IMR-90 (cell line): ENCODE measurements at regions not wholly inside any gene's neighbourhood (a gene's known extent, or its start where the extent isn't known, plus 50 kb on each side); places are given as distances from the start of the nearest gene placed in this dataset.

Experiments
- ATAC-seq: fragments of 200-7000 bp; cut with Tn5 transposase; 2 replicates; pipeline ENCODE4 v1.9.1; 2020; ENCODE audit warnings: low read depth, mild to moderate bottlenecking, moderate library complexity
- BruUV-seq: library from RNA; stranded (reverse); fragments of 400-500 nt; replicated peaks from 2 replicates; lab custom pipeline; 2021; lab: Mats Ljungman, UMichigan
- CTCF ChIA-PET: fragments of 300-600 bp; formaldehyde crosslinking; extraction: SDS; loops from one replicate; lab custom pipeline; 2021; ENCODE audit warnings: antibody characterized with exemption; lab: Yijun Ruan, JAX
- POLR2A ChIA-PET: fragments of 300-600 bp; sonication (Branson Sonifier 250); formaldehyde crosslinking; loops from one replicate; lab custom pipeline; 2022; ENCODE audit warnings: antibody characterized with exemption; ENCODE audit not compliant: unreplicated experiment; lab: Charles Lee
- DNase-seq: peaks from one replicate; pipeline ENCODE4 v3.0.0; 2013
- H2AFZ ChIP-seq: replicated peaks from 2 replicates; pipeline ENCODE3; 2013; ENCODE audit warnings: low read length, mild to moderate bottlenecking; ENCODE audit not compliant: poor library complexity
- H2AK5ac ChIP-seq: 2 replicates; pipeline ENCODE4 v1.6.1; 2013; ENCODE audit warnings: low read depth, low read length, inconsistent platforms
- H2AK9ac ChIP-seq: replicated peaks from 2 replicates; pipeline ENCODE3; 2013; ENCODE audit warnings: mild to moderate bottlenecking, low read depth, low read length, moderate library complexity; ENCODE audit not compliant: poor library complexity
- H2BK120ac ChIP-seq: 2 replicates; pipeline ENCODE4 v1.6.1; 2013; ENCODE audit warnings: low read depth, low read length, inconsistent platforms
- H2BK15ac ChIP-seq: 3 replicates; pipeline ENCODE4 v1.6.1; 2013; ENCODE audit warnings: low read depth, low read length, inconsistent platforms
- H2BK20ac ChIP-seq: 2 replicates; pipeline ENCODE4 v1.6.1; 2013; ENCODE audit warnings: low read depth, mild to moderate bottlenecking, inconsistent platforms, low read length, moderate library complexity
- H2BK5ac ChIP-seq: 2 replicates; pipeline ENCODE4 v1.6.1; 2013; ENCODE audit warnings: mild to moderate bottlenecking, low read depth, low read length, inconsistent platforms; ENCODE audit not compliant: poor library complexity, severe bottlenecking
- H3K14ac ChIP-seq: replicated peaks from 2 replicates; pipeline ENCODE4 v1.6.1; 2013; ENCODE audit warnings: low read depth, low read length, inconsistent platforms
- H3K18ac ChIP-seq: 2 replicates; pipeline ENCODE4 v1.6.1; 2013; ENCODE audit warnings: low read depth, low read length, control low read depth
- H3K23ac ChIP-seq: 2 replicates; pipeline ENCODE4 v1.6.1; 2013; ENCODE audit warnings: low read depth, low read length, inconsistent platforms
- H3K27ac ChIP-seq: 2 replicates; pipeline ENCODE4 v1.5.1; 2013; ENCODE audit warnings: mild to moderate bottlenecking, control low read depth, low read length; ENCODE audit not compliant: insufficient read depth
- H3K27me3 ChIP-seq: 2 replicates; pipeline ENCODE4 v1.6.1; 2013; ENCODE audit warnings: low read length; ENCODE audit not compliant: control insufficient read depth, insufficient read depth
- H3K36me3 ChIP-seq: 2 replicates; pipeline ENCODE4 v1.6.1; 2013; ENCODE audit warnings: low read length, mixed read lengths; ENCODE audit not compliant: control insufficient read depth, insufficient read depth
- H3K4ac ChIP-seq: 2 replicates; pipeline ENCODE4 v1.6.1; 2013; ENCODE audit warnings: low read depth, low read length, inconsistent platforms
- H3K4me1 ChIP-seq: 2 replicates; pipeline ENCODE4 v1.6.1; 2013; ENCODE audit warnings: low read length, mixed read lengths; ENCODE audit not compliant: control insufficient read depth, insufficient read depth
- H3K4me2 ChIP-seq: 2 replicates; pipeline ENCODE4 v1.6.1; 2013; ENCODE audit warnings: low read depth, mild to moderate bottlenecking, control low read depth, low read length, moderate library complexity
- H3K4me3 ChIP-seq: 2 replicates; pipeline ENCODE4 v1.5.1; 2013; ENCODE audit warnings: low read depth, mild to moderate bottlenecking, control low read depth, low read length, moderate library complexity; ENCODE audit not compliant: insufficient read depth
- H3K56ac ChIP-seq: 2 replicates; pipeline ENCODE4 v1.6.1; 2013; ENCODE audit warnings: low read length, inconsistent platforms; ENCODE audit not compliant: insufficient read depth; ENCODE audit errors: extremely low read depth
- H3K79me1 ChIP-seq, 2 experiments: 2 replicates each; pipeline ENCODE4 v1.6.1; 2013; ENCODE audit warnings: low read length in 2 of 2, inconsistent platforms in 1 of 2, low read depth in 1 of 2
- H3K9ac ChIP-seq: 2 replicates; pipeline ENCODE4 v1.6.1; 2013; ENCODE audit warnings: low read depth, low read length, control low read depth
- H3K9me1 ChIP-seq: 2 replicates; pipeline ENCODE4 v1.6.1; 2013; ENCODE audit warnings: low read length, inconsistent platforms; ENCODE audit not compliant: insufficient read depth
- H3K9me3 ChIP-seq: 2 replicates; pipeline ENCODE4 v1.6.1; 2013; ENCODE audit warnings: low read length; ENCODE audit not compliant: control insufficient read depth, insufficient read depth
- H4K20me1 ChIP-seq: 2 replicates; pipeline ENCODE4 v1.6.1; 2013; ENCODE audit warnings: low read length, inconsistent platforms; ENCODE audit not compliant: insufficient read depth
- H4K5ac ChIP-seq: 2 replicates; pipeline ENCODE4 v1.6.1; 2013; ENCODE audit warnings: mild to moderate bottlenecking, low read depth, low read length, control low read depth
- H4K8ac ChIP-seq, 2 experiments: 2 replicates each; pipeline ENCODE4 v1.6.1; 2013; ENCODE audit warnings: low read depth in 2 of 2, low read length in 2 of 2, control low read depth in 1 of 2, inconsistent platforms in 1 of 2
- H4K91ac ChIP-seq: 2 replicates; pipeline ENCODE4 v1.6.1; 2013; ENCODE audit warnings: low read depth, low read length, inconsistent platforms; ENCODE audit not compliant: insufficient read depth
- BHLHE40 ChIP-seq: fragments of 150-350 bp; IDR thresholded peaks from 2 replicates; pipeline ENCODE4 v1.6.1; 2016; ENCODE audit warnings: mild to moderate bottlenecking, low read depth, low read length
- CEBPB ChIP-seq: IDR thresholded peaks from 2 replicates; pipeline ENCODE4 v1.6.1; 2012; ENCODE audit warnings: low read depth, low read length, improper control_type of control experiment
- CHD1 ChIP-seq: IDR thresholded peaks from 2 replicates; pipeline ENCODE4 v1.6.1; 2012; ENCODE audit warnings: low read depth, low read length, improper control_type of control experiment
- FOS ChIP-seq: fragments of 150-350 bp; IDR thresholded peaks from 2 replicates; pipeline ENCODE4 v1.6.1; 2016; ENCODE audit warnings: low read depth, low read length
- MAFK ChIP-seq: IDR thresholded peaks from 2 replicates; pipeline ENCODE4 v1.6.1; 2012; ENCODE audit warnings: low read depth, low read length, improper control_type of control experiment
- MAZ ChIP-seq: IDR thresholded peaks from 2 replicates; pipeline ENCODE4 v1.6.1; 2012; ENCODE audit warnings: low read depth, mild to moderate bottlenecking, low read length, improper control_type of control experiment, moderate library complexity, borderline replicate concordance
- MXI1 ChIP-seq: IDR thresholded peaks from 2 replicates; pipeline ENCODE4 v1.6.1; 2012; ENCODE audit warnings: low read depth, mild to moderate bottlenecking, low read length, moderate library complexity, borderline replicate concordance
- NFE2L2 ChIP-seq: fragments of 150-350 bp; IDR thresholded peaks from 2 replicates; pipeline ENCODE4 v1.6.1; 2016; ENCODE audit warnings: low read depth, mild to moderate bottlenecking, low read length
- POLR2A ChIP-seq: IDR thresholded peaks from 2 replicates; pipeline ENCODE4 v1.6.1; 2012; ENCODE audit warnings: mild to moderate bottlenecking, low read depth, low read length
- RAD21 ChIP-seq: IDR thresholded peaks from 2 replicates; pipeline ENCODE4 v1.6.1; 2012; ENCODE audit warnings: low read length, improper control_type of control experiment
- RCOR1 ChIP-seq: IDR thresholded peaks from 2 replicates; pipeline ENCODE4 v1.6.1; 2012; ENCODE audit warnings: mild to moderate bottlenecking, low read length, improper control_type of control experiment; ENCODE audit not compliant: insufficient replicate concordance
- RFX5 ChIP-seq: IDR thresholded peaks from 2 replicates; pipeline ENCODE4 v1.8.0; 2012; ENCODE audit warnings: low read depth, mild to moderate bottlenecking, low read length, moderate library complexity
- SMC3 ChIP-seq: fragments of 150-350 bp; IDR thresholded peaks from 2 replicates; pipeline ENCODE4 v1.6.1; 2016; ENCODE audit warnings: low read depth, mild to moderate bottlenecking, antibody characterized with exemption, low read length, moderate library complexity
- USF2 ChIP-seq: fragments of 150-350 bp; IDR thresholded peaks from 2 replicates; pipeline ENCODE4 v1.6.1; 2017; ENCODE audit warnings: mild to moderate bottlenecking, antibody characterized with exemption, low read length, low read depth
- WGBS, 2 experiments: methylation state at CpG; one replicate each; pipeline versions ENCODE4 v1.1.5 to v1.1.7; 2013; ENCODE audit warnings: missing lambda C conversion rate in 2 of 2; ENCODE audit not compliant: insufficient read length in 1 of 2; ENCODE audit errors: extremely low coverage in 2 of 2; 5-methylcytosine and 5-hydroxymethylcytosine counted together
- dilution Hi-C: fragments of 300-500 bp; cut with HindIII; formaldehyde crosslinking; loops from one replicate; pipeline ENCODE4 v1.14.3; 2018; ENCODE audit warnings: low sequenced_read_pairs; ENCODE audit not compliant: unreplicated experiment
- in situ Hi-C: fragments of 300-500 bp; cut with MboI; formaldehyde crosslinking; loops from 3 replicates; pipeline ENCODE4 v1.14.3; 2019; ENCODE audit warnings: low sequenced_read_pairs, inconsistent platforms, mixed read lengths
- intact Hi-C: fragments of 100-400 bp; cut with micrococcal nuclease; formaldehyde crosslinking; loops from 2 replicates; pipeline ENCODE4 v1.10.0; 2022
- TF ChIP-seq, protein P1 (sequence below): fragments of 150-350 bp; IDR thresholded peaks from 2 replicates; pipeline ENCODE4 v1.6.1; 2016; ENCODE audit warnings: low read depth, mild to moderate bottlenecking, low read length, moderate library complexity, borderline replicate concordance
- TF ChIP-seq, protein P2 (sequence below): conservative IDR thresholded peaks from 2 replicates; pipeline ENCODE4 v1.5.1; 2012; ENCODE audit warnings: mild to moderate bottlenecking, low read depth, low read length, improper control_type of control experiment

DNA sequence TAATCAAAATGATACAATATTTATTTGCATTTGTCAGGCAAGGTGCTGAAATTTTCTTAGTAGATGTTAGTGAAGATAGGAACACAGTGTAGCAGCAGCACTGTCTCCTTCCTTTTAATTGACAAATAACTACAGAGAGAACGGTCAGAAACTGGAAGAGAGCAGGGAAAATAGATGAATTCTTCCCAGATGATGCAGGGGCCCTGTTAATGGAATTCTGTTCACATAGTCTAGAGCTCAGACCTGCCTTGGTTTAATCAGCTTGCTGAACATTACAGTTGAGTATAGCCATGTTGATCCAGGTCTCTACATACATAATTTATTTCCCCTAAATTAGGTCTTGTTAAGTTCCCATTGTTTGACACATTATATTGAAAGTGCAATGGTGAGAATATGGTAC, 127.4 kb downstream of the SLC17A6 start:
- TF ChIP-seq CEBPB, result no peak
- no peak for TF ChIP-seq SMC3
- TF ChIP-seq MAFK, result no peak
- TF ChIP-seq FOS, result no peak
- no peak for TF ChIP-seq RCOR1
- no peak for TF ChIP-seq RFX5
- no peak for TF ChIP-seq POLR2A
- TF ChIP-seq, protein P1, sequence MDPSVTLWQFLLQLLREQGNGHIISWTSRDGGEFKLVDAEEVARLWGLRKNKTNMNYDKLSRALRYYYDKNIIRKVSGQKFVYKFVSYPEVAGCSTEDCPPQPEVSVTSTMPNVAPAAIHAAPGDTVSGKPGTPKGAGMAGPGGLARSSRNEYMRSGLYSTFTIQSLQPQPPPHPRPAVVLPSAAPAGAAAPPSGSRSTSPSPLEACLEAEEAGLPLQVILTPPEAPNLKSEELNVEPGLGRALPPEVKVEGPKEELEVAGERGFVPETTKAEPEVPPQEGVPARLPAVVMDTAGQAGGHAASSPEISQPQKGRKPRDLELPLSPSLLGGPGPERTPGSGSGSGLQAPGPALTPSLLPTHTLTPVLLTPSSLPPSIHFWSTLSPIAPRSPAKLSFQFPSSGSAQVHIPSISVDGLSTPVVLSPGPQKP, result no peak
- TF ChIP-seq RAD21, result no peak
- no peak for TF ChIP-seq BHLHE40
- TF ChIP-seq MXI1, result no peak
- TF ChIP-seq USF2, result no peak
- no peak for TF ChIP-seq CHD1
- TF ChIP-seq, protein P2, sequence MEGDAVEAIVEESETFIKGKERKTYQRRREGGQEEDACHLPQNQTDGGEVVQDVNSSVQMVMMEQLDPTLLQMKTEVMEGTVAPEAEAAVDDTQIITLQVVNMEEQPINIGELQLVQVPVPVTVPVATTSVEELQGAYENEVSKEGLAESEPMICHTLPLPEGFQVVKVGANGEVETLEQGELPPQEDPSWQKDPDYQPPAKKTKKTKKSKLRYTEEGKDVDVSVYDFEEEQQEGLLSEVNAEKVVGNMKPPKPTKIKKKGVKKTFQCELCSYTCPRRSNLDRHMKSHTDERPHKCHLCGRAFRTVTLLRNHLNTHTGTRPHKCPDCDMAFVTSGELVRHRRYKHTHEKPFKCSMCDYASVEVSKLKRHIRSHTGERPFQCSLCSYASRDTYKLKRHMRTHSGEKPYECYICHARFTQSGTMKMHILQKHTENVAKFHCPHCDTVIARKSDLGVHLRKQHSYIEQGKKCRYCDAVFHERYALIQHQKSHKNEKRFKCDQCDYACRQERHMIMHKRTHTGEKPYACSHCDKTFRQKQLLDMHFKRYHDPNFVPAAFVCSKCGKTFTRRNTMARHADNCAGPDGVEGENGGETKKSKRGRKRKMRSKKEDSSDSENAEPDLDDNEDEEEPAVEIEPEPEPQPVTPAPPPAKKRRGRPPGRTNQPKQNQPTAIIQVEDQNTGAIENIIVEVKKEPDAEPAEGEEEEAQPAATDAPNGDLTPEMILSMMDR, result no peak
- no peak for TF ChIP-seq MAZ
- TF ChIP-seq NFE2L2, result no peak
- intact Hi-C loops, result no loop called here
- peaks cover 4% of the 10 kb centered on the region for H3K4me1 ChIP-seq
- dilution Hi-C loops, result no loop called here
- no peak overlapping the region for H2AK9ac ChIP-seq
- H3K79me1 ChIP-seq, result no peaks in the 10 kb centered on the region
- H3K14ac ChIP-seq, result no peak overlapping the region
- H4K20me1 ChIP-seq, result no peaks in the 10 kb centered on the region
- no peaks in the 10 kb centered on the region for H3K36me3 ChIP-seq
- peaks cover 5% of the 10 kb centered on the region; the same call in 1 of the 2 replicates for H3K9me1 ChIP-seq
- no peak overlapping the region for H3K18ac ChIP-seq
- no CpG with 5 or more reads among the region's 1 CpG for WGBS, 2 experiments
- no TSS peak for BruUV-seq
- DNase-seq (peak; percentile 38), ATAC-seq (no peak)
- H2BK5ac ChIP-seq, result peak overlapping the region; percentile 30
- no peak overlapping the region for H3K4me3 ChIP-seq
- no peak overlapping the region for H4K8ac ChIP-seq
- H3K23ac ChIP-seq, result no peak overlapping the region
- in situ Hi-C loops, result no loop called here
- no peak overlapping the region for H3K27ac ChIP-seq
- no peak overlapping the region for H3K56ac ChIP-seq
- ChIA-PET POLR2A (no interaction called here), CTCF (no interaction called here)
- no peak overlapping the region for H2AK5ac ChIP-seq
- H2BK20ac ChIP-seq, result no peak overlapping the region; the same call in 1 of the 2 replicates
- H3K9ac ChIP-seq, result no peak overlapping the region
- H3K9me3 ChIP-seq, result peaks cover 1% of the 10 kb centered on the region; the same call in 1 of the 2 replicates
- no peak overlapping the region for H4K91ac ChIP-seq
- no peaks in the 10 kb centered on the region for H3K27me3 ChIP-seq
- H3K4ac ChIP-seq, result no peak overlapping the region
- no peak overlapping the region for H4K5ac ChIP-seq
- peak overlapping the region; percentile 9; the same call in 1 of the 2 replicates for H2BK120ac ChIP-seq
- no peak overlapping the region for H3K4me2 ChIP-seq
- no peak overlapping the region for H2BK15ac ChIP-seq
- no peak overlapping the region for H2AFZ ChIP-seq
